ENCODE measurements at regions not wholly inside any gene's neighbourhood (a gene's known extent, or its start where the extent isn't known, plus 50 kb on each side); places are given as distances from the start of the nearest gene placed in this dataset.

DNA sequence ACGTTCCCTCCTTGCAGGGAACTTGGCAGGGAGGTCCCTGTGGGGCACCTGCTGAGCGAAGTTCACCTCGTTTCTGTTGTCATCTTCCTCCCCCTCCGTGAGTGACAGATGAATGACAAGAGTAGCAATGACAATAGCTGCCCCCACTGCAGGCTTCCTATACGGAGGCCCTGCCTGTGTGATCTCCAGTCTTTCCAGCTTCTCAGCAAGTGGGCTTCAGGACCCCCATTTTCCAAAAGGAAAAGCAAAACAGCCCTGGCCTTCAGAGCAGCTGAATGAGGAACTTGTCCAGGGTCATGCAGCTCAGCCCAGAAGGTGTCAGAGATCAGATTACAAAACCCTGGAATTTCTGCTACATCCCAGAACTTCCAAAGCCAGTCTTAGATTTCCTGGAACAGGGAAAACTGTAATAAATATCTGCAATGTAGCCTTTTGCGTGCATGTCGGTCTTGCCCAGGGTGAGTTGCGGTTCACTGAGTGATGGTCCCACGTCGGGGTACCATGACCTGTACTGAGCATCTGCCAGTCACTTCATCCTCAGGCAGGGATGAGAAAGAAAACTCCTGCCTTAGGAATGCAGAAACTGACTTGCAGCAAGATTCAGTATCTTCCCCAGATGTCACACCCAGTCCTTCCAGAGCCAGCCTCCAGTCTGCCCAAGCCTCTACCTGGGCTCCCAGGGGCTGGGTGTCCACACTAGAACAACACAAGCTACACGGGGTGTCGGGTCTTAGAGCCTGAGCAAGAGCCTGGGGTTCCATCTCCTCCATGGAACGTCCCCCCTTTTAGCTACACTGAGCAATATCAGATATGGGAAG lies 1457.0 kb downstream of the BRD1 start:
- TF ChIP-seq, protein P1, sequence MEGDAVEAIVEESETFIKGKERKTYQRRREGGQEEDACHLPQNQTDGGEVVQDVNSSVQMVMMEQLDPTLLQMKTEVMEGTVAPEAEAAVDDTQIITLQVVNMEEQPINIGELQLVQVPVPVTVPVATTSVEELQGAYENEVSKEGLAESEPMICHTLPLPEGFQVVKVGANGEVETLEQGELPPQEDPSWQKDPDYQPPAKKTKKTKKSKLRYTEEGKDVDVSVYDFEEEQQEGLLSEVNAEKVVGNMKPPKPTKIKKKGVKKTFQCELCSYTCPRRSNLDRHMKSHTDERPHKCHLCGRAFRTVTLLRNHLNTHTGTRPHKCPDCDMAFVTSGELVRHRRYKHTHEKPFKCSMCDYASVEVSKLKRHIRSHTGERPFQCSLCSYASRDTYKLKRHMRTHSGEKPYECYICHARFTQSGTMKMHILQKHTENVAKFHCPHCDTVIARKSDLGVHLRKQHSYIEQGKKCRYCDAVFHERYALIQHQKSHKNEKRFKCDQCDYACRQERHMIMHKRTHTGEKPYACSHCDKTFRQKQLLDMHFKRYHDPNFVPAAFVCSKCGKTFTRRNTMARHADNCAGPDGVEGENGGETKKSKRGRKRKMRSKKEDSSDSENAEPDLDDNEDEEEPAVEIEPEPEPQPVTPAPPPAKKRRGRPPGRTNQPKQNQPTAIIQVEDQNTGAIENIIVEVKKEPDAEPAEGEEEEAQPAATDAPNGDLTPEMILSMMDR (IDR thresholded peaks at IDR 0.05 in 2 of 3, conservative IDR thresholded peaks at IDR 0.05 in 1 of 3; ENCODE audit: borderline replicate concordance in 1 of 3, insufficient read depth in 1 of 3, low read depth in 2 of 3, low read length in 2 of 3): no peak
- TF ChIP-seq, protein P2, sequence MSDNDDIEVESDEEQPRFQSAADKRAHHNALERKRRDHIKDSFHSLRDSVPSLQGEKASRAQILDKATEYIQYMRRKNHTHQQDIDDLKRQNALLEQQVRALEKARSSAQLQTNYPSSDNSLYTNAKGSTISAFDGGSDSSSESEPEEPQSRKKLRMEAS (IDR thresholded peaks at IDR 0.05): no peak
- TF ChIP-seq EZH2 (IDR thresholded peaks at IDR 0.05) (no peak), POLR2A (IDR thresholded peaks at IDR 0.05; ENCODE audit: borderline replicate concordance, extremely low read depth, insufficient read depth, insufficient read length) (no peak), EZH2phosphoT487 (IDR thresholded peaks at IDR 0.05; ENCODE audit: borderline replicate concordance) (no peak), SRF (IDR thresholded peaks at IDR 0.05; ENCODE audit: low read depth) (no peak), ZNF274 (IDR thresholded peaks at IDR 0.05; ENCODE audit: low read depth, low read length) (no peak), POLR2AphosphoS5 (IDR thresholded peaks at IDR 0.05; ENCODE audit: low read depth, low read length) (no peak)
